ENCODE measurements at regions not wholly inside any gene's neighbourhood (a gene's known extent, or its start where the extent isn't known, plus 50 kb on each side); places are given as distances from the start of the nearest gene placed in this dataset.
"Not testable (repeated sequence)": the region's sequence is repeated elsewhere in the genome, so short reads cannot be mapped to it uniquely, and the experiment has no call there.

DNA sequence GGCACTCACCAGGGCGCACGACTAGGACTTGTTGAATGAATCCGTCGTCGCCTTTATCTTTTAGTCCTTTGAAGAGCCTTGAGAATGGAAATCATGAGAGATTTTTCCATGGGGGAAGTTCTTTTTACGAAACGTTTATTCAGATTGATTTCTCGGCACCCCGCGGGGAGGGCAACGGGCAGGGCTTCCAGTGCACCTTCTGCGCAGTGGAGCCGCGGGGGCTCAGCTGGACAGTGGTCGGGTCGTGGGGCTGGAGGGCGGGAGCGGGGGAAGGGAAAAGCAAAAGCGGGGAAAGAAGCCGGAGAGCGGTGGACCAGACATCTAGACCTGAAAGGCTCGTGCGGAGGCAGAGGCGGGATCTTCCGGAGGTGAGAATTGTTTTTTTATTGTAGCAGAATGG is 50.6 kb upstream of the NBPF20 start:
- TF ChIP-seq, protein P1, sequence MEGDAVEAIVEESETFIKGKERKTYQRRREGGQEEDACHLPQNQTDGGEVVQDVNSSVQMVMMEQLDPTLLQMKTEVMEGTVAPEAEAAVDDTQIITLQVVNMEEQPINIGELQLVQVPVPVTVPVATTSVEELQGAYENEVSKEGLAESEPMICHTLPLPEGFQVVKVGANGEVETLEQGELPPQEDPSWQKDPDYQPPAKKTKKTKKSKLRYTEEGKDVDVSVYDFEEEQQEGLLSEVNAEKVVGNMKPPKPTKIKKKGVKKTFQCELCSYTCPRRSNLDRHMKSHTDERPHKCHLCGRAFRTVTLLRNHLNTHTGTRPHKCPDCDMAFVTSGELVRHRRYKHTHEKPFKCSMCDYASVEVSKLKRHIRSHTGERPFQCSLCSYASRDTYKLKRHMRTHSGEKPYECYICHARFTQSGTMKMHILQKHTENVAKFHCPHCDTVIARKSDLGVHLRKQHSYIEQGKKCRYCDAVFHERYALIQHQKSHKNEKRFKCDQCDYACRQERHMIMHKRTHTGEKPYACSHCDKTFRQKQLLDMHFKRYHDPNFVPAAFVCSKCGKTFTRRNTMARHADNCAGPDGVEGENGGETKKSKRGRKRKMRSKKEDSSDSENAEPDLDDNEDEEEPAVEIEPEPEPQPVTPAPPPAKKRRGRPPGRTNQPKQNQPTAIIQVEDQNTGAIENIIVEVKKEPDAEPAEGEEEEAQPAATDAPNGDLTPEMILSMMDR (conservative IDR thresholded peaks at IDR 0.05 in 1 of 2, IDR thresholded peaks at IDR 0.05 in 1 of 2; ENCODE audit: extremely low read depth in 1 of 2, insufficient read depth in 1 of 2, low read depth in 1 of 2, low read length in 2 of 2), result not testable (repeated sequence)
- TF ChIP-seq EZH2 (IDR thresholded peaks at IDR 0.05; ENCODE audit: borderline replicate concordance, low read length), result not testable (repeated sequence)
